AG08396 (cell line): ENCODE measurements at regions not wholly inside any gene's neighbourhood (a gene's known extent, or its start where the extent isn't known, plus 50 kb on each side); places are given as distances from the start of the nearest gene placed in this dataset.

Experiments used
- DNase-seq: peaks from one replicate; pipeline ENCODE4 v3.0.0; 2012; ENCODE audit warnings: low spot score, mixed read lengths

DNA sequence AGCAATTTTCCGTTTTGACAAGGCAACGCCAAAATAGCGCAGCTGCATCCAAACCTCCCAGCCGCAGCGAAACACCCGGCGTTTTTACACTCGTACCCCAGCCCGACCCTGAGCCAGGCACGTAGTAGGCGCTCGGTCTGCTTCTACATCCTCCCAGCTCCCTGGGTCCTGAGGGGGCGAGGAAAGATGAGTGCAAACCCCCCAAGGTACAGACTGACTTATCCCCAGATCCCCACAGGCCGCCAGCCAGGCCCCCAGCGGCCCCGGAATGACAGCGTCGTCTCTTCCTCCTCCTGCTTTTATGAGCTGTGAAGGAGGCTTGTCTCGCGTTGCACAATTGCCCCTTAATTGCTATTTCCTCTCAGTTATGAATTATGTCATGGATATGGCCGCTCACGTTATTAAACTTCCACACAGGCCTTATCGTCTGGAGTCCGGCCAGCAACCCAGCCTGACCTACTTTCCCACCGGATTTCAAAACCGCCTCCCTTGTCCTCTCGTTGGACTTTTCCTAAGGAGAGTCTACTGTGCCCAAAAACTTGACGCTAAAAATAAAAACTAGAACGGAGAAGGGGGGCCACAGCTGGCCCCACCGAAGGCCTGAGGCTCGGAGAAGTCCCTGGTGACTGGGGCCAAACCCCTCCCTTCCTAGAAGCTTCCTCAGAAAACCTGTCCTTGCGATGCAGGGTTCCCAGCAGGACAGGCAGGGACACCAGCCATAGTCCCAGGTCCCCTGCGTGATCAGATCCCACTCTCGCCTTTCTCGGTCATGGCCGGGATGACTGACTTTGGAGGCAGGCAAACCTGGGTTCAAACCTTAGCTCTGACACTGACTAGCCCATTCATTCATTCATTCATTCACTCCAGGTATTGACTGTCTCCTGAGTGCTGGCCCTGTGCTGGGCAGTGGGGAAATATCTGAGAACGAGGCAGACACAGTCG, 130.9 kb upstream of the PTPN1 start:
- DNase-seq, result peak; percentile 56

DNA sequence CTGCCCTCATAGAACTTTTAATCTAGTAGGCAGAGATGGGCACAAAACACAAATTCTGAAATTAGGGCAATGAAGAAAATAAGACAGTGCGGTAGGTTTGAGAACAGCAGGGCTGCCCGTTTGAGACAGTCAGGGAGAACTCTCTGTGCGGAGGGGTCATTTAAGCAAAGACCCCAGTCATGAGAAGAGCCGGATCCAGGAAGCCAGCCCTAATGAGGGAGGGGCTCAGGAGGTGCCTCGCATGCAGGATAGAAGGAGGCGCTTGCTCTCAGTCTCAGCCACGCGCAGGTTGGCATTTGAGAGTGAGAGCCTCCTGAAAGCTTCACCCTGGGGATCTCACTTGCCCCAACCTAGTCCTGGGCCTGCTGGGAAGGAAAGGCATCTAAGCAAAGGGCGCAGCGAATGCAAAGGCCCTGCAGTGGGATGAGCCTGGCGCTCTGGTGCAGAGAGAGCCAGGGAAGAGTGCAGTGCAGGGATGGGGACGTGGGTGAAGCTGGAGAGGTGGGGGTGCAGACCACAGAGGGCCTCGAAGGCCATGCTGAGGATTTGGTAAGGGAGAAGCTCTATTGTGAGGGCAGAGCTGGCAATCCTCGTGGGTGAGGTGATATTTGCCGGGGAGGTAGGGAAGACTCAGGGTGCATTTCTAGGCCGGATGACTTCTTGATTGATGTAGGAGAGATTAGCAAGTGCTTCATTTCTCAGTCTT, 130.0 kb upstream of the PTPN1 start:
- DNase-seq, result no peak

DNA sequence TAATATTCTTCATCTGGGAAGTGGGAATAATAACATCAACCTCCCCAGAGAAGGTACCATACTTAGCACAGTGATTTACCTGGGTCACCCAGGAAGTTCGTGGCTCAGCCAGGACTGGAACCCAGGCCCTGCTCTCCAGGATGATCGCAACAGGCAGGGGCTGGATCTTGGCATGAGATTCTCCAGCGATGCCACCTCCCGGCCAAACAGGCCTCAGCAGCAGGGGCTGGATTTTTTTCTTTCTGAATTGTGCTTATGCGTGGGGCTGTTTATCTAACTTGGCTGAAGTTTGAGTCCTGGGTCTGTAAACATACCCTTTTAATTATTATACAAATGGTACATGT, 129.5 kb upstream of the PTPN1 start:
- DNase-seq, result peak; percentile 82

DNA sequence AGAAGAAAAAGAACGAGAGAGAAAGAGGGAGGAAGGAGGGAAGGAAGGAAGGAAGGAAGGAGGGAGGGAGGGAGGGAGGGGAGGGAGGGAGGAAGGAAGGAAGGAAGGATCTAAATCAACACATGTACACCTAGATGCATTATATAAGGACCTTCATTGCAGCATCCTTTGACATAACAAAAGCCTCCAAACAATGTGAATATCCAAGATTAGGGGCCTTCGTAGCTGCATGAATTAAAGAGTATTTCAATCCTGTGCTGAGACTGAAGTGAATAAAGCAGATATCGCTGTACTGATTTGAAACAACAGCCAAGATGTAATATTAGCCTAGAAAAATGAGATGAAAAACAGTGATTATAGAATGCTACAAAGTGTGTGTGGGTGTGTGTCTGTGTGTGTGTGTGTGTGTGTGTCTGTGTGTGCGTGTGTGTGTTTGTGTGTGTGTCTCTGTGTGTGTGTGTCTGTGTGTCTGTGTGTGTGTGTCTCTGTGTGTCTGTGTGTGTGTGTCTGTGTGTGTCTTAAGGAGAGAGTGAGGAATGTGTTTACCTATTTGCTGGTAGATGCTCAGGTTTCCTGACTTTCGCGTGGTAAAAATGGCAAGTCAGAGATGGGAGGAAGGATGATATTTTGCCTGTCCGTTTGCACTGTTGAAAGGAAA, 129.0 kb upstream of the PTPN1 start:
- DNase-seq, result no peak

DNA sequence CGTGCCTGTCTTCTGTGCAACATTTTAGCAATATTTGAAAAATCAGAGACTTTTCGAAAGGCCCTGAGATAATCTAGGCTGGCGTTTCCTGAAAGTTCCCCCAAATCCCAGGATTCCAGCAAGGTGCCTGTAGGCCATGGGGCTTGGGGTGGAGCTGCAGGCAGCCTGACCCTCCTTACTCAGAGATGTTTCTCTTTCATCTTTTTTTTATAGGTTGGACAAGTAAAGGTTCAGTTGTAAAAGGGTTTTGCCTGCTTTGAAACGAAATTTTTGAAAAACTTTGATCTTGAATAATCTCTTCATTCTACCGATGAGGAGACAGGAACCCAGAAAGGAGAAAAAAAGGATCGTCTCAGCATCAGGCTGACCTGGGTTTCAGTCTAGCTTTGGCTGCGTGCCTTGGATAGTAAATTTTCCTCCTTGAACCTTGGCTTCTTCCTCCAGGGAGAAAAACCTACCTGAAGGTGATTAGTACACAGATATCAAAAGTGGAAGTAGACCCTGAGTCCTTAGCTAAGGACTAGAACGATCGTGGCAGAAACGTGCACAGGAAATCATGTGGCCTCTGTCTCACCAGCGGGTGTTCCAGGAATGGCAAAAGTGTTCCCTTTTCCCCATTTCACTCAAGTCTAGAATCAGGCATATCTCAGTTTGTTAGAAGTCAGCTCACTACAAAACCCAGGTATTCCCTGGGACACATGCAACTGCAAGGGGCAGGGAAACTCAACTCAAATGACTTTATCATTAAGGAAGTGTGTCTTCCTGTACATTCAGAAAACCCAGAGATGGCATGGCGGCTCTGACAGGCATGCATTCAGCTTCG, 128.2 kb upstream of the PTPN1 start:
- DNase-seq, result no peak

DNA sequence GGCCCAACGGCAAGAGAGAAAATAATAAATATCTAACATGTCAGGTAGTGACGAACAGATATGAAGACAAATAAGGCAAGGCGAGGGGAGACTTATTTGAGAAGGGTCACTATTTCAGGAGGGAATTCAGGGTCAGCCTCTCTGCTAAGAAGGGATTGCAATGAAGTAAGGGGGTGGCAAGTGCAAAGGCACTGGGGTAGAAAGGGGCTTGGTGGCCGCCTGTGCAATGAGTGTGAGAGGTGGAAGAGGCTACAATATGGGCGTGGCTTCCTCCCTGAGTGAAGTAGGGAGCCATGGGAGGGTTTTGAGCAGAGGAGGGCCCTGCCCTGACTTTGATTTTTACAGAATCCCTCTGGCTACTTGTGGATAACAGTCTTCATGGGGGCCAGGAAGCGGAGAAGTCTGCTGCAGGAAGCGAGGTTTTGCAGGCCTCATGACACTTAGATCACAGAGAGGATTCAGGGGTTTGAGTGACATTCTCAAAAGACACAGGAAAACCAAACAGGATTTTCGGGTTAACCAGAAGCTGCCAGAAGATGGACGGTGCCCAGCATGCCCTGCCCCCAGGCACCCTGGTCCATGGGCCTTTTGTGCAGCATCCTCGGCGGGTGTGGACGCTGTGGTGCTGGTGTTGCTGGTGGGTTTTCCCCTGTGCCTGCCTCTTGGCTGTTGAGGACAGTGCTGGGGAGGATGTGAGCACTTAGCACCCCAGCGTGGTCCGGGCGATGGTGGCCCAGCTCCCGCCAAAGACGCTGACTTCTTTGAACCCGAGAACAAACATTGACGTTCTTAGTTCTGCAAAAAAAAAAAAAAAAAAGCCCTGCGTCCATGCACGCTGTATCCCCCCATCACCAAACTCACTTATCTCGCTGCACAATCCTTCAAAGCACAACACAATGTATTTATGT, 124.2 kb upstream of the PTPN1 start:
- no peak for DNase-seq

DNA sequence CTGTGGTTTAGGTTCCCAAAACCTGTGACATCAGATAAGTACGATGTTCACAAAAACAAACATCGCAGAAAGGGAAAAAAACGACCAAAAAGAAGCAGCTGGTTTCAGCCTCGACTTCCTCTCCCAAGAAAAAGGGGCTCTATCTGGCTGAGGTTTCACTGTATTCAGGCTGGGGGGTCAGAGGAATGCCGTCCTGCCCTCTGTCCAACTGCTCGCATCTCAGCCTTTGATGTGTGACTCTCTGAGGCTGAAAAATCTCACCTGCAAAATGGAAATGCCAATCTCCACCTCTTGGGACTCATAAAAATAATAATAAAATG, 123.6 kb upstream of the PTPN1 start:
- DNase-seq, result no peak

DNA sequence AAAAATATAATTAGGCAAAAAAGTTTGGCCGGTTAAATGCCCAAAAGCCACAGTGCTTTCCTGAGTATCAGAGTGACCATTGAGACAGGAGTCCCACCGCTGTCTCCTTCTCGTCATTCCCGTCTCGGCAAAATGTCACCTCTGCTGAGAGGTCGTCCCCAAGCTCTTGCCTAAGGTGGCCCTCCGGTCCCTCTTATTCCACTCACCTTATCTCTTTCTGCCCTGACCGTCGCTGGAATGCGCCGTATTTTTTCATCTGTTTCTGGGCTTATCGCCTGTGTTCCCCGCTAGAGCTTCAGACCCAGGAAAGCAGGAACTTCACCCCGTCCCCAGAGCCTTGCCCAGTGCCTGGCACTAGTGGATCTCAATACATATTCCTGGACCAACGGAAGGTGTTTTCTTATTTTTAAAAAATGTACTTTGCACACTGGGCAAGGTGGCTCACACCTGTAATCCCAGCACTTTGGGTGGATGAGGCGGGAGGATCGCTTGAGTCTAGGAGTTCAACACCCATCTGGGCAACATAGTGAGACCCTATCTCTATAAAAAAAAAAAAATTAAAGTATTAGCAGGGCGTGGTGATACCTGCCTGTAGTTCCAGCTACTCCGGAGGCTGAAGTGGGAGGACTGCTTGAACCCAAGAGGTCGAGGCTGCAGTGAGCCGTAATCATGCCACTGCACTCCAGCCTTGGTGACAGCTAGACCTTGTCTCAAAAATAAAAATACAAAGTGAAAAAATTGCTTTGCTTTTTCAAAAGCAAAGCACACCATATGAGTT, 122.8 kb upstream of the PTPN1 start:
- no peak for DNase-seq

DNA sequence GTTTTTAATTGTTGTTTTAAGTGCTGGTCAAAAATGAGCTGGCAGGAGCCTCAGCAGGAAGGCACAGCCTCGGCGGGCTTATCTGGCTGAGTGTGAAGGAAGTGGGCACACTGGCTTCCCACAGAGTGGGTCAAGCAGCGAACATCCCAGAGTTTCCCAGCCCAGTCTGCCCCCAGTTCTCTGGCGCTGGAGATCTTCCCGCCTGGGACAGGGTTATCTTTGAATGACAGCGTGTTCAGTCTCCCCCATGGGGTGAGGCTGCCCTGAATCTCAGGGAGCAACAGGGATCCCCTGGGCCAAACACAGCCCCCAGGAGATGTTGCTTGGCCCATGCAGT, 122.2 kb upstream of the PTPN1 start:
- no peak for DNase-seq

DNA sequence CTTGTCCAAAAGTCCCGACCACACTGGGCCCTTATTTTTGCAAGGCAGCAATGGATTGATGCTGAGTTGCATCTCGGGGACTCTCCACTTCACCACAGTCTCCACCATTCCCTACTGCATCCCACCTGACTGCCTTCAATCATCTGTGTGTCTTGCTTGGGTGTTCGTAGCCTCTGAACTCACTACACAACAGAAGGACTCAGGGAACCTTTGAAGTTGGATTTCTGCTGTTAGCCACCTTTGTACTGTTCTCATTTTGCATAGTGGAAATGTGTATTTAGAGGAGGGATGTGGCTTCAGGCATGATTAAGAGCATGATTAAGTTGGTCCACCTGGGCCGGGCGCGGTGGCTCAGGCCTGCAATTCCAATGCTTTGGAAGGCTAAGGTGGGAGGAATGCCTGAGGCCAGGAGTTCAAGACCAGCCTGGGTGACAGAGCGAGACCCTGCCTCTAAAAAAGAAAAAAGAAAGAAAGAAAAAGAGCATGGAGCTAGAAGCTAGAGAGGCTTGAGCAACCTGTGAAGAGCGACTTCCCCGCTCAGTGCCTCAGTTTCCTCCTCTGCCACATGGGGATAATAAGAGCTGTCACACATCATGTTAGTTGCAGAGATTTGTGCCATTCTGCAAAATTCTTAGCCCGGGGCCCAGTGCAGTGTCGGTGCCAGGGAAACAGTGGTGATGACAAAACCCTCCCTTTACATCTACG, 121.3 kb upstream of the PTPN1 start:
- no peak for DNase-seq

DNA sequence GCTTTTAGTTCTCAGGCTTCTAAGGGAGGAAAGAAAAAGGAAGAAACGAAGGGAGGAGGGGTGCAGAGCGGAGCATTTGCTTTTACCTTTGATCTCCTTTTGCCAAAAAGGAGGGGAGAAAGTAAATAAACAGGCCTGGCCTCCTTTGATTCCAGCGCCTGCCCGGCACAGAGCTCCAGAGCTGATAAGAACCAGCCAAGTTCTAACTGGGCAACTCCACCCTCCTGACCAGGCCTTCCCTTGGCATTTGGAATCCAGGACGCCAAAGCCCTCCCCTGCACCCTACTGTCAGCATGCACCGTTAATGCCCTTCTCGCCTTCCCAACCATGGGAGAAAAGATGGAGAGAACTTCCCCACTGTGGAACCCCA, 120.8 kb upstream of the PTPN1 start:
- no peak for DNase-seq

DNA sequence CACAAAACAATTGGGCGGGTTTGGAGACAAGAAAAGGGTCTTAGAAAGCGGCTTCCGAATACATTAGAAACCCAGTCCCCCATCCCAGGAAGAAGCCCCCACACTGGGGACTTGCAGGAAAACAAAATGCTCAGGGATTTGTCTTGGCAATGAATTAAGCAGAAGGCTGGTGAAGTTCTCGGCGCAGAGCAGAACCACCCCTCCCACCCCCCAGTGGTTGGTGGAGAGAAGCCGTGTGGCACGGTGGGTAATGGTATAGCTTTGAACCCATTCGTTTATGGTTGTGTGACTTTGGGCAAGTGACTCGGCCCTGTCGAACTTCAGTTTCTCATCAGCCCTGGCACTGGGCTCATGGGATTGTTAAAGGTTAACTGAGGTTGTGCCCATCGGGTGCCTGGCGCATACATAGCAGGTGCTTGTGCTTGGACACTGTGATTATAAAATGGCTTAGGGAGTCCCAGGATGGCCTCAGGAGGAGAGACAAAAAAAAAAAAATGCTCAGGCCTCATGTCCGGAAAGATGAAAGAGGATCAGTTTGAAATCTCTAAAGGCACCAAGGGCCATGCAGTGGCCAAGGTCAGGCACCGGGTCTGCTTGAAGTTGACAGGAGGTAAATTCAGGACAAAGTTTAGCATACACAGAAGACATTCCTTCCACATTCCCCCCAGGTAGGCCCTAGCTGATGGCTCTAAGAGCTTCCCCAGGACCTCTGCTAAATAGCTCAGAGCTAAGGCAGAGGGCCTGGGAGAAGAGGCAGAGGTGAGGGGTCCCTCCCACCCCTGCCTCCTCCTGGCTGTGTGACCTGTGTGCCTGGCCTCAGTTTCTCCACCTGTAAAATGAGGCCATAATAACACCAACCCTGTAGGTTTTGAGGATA, 120.1 kb upstream of the PTPN1 start:
- DNase-seq, result no peak

DNA sequence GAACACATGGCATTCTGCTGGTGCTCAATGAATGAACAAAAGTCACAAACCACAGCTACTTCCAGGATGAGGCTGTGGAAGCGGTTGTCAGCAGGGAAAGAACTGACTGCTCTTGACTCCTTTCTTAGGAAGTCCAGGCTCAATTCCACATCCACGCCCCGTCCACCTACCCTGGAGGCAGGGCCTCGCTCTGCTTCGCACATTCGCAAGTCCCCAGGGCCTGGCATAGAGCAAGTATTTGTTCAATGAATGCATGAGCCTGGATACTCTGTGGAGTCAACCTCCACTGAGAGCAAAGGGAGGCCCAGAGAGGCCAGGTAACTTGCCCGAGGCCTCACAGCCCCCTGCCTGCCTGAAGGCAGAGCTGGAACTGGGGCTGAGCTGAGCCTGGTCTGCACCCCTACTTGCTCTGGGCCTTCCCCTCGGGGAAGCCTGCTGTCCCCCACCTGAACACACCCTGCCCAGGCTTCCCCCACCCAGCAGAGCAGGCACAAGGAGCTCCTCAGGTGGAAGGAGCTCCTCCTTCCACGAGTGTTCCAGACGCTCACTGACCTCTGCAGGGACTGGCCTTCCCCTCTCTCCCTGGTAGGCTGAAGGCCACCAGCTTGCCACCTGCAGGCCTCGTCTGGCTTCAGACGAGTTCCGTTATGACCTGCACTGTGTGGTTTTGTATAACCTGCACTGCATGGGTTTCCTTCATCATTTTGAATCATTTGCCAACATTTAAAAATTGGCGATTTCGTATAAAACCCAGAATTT, 119.3 kb upstream of the PTPN1 start:
- DNase-seq, result no peak

DNA sequence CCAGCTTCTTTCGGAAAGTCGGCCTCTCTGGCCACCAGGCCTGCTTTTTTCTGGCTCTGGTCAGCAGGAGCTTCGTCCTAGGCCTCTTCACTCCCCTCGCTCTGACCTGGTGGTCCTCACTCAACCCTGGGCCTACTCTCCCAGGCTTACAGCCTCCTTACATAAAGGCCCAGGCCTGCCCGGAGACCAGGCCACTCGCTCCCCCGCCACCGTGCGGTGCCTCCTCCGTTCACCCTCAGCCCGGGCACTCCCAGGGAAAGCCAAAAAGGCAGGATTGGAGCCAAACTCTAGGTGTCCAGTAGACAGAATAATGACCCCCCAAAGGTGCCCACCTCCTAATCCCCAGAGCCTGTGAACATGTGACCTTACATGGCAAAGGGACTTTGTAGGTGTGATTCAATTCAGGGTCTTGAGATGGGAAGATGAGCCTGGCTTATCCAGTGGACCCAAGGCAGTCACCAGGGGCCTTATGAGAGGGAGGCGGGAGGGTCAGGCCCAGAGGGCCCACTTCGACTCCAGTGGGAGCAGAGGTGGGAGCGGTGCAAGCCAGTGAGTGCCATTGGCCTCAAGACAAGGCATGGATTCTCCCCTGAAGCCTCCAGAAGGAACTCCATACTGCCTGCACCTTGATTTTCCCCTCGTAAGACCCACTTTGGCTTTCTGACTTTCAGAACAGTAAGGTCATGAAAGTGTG, 118.6 kb upstream of the PTPN1 start:
- DNase-seq, result no peak

DNA sequence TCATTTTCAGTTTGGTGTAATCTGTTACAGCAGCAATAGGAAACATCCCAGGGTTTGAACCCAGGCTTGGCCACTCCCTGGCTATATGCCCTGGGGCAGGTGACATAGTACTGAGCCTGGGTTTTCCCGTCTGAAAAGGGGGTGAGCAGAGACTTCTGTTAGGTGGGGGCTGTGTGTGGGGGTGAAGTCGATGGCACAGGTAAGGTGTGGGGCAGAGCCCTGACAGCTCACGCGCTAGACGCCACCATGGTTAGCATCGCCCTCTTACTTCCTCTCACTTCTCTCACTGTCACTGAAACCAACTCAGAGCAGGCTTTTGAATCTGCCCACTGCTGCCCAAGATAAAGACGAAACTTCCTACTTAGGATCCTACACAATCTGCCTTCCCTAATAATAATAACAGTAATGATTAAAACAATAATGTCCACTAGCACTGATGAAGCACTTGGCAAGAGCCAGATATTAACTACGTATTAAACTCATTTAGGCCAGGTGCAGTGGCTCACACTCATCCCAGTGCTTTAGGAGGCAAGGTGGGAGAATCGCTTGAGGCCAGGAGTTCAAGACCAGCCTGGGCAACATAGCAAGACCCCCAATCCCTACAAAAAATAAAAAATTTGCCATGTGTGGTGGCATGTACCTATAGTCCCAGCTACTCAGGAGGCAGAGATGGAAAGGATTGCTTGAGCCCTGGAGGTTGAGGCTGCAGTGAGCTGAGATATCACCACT, 117.9 kb upstream of the PTPN1 start:
- DNase-seq, result no peak

DNA sequence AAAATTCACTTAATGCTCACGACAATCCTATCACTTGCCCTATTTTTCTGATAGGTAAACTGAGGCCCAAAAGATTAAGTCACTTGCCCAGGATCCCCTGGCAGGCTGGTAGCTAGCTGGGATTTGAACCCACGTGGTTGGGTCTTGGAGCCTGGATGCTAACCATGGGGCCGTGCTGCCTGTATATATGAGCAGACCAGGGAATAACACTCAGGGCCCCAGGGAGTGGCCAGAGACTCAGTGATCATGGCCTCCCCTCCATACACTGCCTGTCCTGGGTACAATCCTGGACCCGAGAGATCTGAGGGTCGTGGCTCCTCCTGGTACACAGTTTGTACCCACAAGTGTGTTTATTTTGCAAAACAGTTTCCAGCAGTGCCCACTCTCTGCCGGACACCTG, 116.9 kb upstream of the PTPN1 start:
- DNase-seq, result no peak

DNA sequence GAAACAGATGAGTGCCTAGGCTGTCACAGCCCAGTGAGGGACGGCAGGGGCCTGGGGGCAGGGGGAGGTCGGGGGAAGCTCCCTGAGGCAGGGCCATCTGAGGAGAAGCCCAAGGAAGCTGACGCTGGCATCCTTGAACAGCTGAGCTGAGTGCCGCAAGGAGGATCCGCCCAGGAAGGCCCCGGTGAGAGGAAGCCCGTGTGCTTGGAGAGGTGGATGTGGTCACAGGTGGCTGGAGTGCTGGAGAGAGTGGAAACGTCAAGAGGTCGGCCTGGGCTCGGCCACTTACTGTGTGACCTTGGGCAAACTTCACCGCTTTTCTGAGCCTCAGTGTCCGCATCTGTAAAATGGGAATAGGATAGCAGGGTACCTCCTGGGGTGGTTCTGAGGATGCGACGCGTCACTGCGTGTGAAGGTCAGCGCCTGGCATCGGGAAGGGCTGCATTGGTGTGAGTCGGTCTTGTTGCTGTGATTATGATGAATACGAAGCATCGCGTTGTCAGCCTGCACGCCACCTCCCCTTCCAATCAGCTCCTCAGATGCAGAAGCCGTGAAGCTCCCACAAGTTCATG, 116.1 kb upstream of the PTPN1 start:
- DNase-seq, result no peak
